T-helper 2 cell treated with Interferon-gamma antibody and Interleukin-4, amounts not matched to agents 100 ng/mL and 5 ng/mL, for 36 hours (primary cell): ENCODE measurements at regions not wholly inside any gene's neighbourhood (a gene's known extent, or its start where the extent isn't known, plus 50 kb on each side); places are given as distances from the start of the nearest gene placed in this dataset.

Experiments
- intact Hi-C: fragments of 100-400 bp; cut with micrococcal nuclease; formaldehyde crosslinking; loops from one replicate; pipeline ENCODE4 v1.15.1; 2023

DNA sequence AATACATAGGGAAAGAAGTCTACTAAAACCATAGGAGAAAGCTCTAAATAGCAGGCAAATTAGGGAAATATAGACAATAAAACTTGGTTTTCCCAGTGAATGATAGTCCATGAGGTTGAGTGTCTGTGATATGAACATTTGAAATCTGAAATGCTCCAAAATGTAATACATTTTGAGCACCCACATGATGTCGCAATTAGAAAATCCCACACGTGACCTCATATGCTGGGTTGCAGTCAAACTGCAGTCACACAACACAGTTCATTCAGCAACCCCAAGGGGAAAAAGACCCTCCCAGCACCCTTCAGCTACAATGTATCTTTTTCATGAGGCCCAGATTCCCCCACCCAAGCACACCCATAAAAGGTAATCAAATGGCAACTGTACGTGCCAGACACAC is 155.6 kb downstream of the BTC start:
- intact Hi-C loops, result no loop called here

GRCh38 chr4:74640111-74640903 is 154.0 kb downstream of the BTC start:
- intact Hi-C loops, result no loop called here

DNA sequence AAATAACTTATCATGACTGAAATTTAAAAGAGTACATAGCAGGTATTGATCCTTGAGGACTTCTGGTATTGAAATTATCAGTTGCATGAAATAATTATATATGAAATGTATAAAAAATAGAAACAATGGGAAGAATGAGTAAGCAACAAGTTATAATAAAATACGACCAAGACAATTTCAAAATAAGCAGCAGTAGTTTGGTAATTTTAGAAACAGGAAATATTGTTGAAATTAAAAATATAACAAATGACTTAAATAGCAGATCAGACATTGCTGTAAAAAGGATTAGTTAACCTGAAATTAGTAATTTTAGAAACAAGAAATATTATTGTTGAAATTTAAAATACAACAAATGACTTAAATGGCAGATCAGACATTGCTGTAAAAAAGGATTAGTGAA is 152.3 kb downstream of the BTC start:
- intact Hi-C loops, result no loop called here

DNA sequence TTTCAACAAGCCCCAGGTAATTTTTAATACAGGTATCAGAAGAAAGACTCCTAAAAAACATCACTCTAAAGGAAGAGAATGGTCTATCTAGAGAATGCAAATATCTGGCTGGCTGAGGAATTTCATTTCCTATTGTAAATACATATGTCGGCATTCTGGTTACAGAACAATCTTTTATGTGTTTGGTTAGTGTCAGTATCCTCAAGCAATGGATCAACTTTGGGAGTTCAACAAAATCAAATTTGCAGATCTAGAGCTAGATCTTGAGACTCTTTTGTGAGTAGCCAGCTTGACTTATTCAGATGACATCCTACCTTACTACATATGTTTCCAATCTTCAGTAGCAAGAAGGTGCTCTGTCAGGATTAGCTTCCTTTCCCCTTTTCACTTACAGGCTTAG is 145.1 kb downstream of the BTC start:
- intact Hi-C loops, result no loop called here

- intact Hi-C loops, result no loop called here
Observed at GRCh38 chr4:74651198-74651597, 143.1 kb downstream of the BTC start.

DNA sequence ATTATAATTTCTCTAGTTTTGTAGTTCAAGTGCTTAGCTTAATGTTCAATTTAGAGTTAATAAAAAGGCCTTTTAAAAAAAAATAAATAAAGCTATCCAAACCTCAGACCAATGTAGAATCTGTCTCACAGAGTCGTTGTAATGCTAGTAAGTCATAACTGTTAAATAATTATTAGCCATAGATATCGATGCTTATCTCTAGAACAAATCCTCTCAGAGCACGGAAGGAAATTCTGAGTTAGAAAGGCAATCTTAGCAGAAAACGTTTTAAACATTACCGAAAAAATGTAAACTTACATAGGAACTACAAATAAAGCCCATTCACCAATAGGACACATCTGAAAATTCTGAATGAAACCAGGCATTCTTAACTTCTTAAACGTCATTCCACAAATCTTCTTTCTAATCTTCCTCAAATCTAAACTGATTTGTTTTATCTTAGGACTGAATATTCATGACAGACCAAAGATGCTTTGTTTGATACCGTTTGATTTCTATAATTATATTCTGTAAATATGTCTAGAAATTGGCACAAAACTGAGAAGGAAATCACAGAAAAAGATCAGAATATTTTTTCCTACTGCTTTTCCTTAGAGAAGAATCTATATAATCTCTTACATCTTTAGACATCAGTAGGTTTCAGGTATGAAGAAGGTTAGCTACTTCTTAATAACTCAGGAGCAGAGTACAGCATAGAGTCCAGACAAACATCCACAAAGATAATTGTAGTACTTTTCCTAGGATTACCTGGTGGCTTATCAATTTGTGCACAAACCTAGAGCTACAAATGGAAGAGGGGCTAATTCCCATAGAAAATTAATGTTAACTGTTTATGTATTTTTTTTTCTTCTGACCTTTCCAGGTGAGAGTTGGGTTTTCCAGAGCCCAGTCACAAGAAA is 140.7 kb downstream of the BTC start:
- intact Hi-C loops, result no loop called here

GRCh38 chr4:74654230-74654681 is 140.1 kb downstream of the BTC start:
- intact Hi-C loops, result no loop called here

DNA sequence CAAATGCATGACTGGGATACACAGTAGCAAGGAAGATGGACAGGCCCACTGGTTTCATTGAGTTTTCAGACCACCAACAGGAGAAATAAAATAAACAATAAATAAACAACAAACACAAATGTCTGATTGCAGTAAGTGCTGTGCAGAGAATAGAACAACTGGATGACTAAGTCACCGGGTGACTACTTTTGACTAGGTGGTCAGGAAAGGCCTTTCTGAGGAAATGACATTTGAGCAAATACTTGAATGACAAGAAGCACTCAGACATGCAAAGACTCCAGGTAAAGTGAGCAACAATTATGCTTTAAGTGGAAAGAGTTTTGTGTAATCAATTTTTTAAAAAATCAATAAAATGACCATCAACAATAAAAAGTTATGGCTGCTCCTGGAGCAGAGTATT is 137.7 kb downstream of the BTC start:
- intact Hi-C loops, result no loop called here

DNA sequence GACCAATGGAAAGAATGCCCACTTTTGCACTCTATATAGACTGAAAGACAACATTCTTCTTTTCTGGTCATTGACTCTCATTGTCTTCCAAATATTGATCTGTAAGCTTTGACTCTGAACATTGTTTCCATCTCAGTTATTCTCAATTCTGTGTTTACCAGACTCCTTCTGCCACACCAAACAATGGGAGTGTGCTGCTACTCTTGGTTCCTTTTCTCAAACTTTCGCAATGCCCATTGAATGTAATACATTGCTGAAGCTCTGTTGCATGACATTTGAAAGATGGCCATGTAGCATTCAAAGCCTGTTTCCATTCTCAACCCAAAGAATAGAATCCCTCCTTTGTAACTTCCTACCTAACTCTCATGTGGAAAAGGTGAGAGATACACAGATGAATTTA is 136.2 kb downstream of the BTC start:
- intact Hi-C loops, result no loop called here

DNA sequence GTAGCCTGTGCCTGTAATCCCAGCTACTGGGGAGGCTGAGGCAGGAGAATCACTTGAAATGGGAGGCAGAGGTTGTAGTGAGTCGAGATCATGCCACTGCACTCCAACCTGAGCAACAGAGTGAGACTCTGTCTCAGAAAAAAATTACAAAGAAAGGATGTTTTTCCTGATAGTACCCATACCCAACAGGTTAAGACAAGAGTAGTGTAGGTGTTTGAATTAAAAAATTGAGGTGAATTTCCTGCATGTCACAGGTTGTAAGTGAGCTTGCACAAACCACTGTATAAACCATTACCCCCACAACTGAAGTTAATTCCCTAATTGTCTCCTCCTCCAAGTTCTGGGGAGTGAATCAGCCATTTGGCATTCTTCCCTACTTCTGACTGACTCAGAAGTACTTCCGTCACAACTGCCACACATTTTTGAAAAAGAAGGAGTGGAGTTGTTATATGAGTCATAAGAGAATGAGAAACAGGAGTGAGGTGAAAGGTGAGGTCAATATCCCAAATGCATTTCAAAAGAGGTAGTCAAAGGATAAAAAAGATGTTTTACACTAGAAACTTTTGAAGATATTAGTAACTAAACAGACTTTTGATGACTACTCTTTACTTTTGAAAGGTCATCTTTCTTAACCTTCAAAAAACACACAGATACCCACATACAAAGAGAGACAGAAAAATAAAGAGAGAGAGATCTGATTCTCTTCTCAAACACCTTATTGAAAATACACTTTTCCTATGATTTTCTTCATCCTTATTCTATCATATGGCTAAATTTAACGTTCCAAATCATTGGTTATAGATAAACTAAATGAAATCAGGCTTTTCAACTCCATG is 134.5 kb downstream of the BTC start:
- intact Hi-C loops, result no loop called here

DNA sequence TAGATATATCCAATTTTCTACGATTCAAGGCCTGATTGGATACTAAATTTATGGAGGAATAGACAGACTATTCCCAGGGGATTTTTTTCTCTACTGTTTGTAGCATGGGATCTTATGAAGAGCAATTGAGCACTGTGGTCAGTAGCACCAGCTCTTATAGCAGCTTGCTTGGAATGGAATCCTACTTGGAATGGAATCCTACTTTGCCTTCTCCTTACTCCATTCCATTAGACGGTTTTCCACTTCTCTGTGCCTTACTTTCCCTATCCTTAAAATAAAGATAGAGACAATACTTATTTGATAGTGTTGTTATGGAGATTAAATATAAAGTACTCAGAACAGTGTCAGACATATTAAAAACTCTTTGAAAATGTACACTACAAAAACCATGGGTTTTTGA is 133.5 kb downstream of the BTC start:
- intact Hi-C loops, result no loop called here

GRCh38 chr4:74661427-74662201 is 132.7 kb downstream of the BTC start:
- intact Hi-C loops, result no loop called here

- intact Hi-C loops, result no loop called here
Observed at GRCh38 chr4:74663631-74664030, 130.7 kb downstream of the BTC start.

DNA sequence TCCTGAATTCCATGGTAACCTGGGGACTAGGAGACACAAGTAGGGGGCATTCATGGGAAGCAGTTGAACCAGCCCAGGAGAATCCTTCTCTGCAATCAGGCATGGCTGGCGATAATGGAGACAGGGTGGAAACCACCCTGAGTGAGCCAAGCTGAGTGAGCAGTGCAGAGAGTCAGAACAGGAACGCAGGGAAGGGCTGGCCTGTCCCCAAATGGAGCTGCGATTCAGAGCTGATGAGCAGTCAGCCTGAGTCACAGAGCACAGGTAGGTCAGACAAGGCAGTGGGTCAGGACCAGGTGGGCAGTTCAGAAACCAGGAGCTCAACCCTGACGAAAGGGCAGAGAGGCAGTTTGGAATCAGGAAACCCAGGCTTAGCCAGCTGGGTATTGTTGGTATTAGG is 129.0 kb downstream of the BTC start:
- intact Hi-C loops, result no loop called here

DNA sequence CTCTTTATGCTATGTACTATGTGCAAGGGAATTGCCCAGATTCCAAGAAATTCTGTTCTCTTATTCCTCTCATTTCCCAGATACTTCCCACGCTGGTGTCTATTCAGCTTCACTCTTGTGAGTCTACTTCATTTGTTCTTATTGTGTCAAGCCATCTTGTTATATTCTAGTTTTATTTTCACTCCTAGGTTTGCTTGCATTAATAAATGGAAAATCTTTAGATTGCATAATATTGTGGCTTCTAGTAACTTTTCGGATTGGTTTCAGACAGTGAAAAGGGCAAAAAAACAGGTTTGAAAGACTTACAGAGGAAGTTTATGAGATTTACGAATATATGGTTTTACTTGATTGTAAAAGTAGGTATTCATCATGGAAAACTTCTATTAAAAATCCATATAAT is 128.4 kb downstream of the BTC start:
- intact Hi-C loops, result no loop called here

- intact Hi-C loops, result no loop called here
Observed at GRCh38 chr4:74667438-74667837, 126.9 kb downstream of the BTC start.

GRCh38 chr4:74667944-74668343 is 126.4 kb downstream of the BTC start:
- intact Hi-C loops, result no loop called here

- intact Hi-C loops, result loop anchor here (2.0 kb wide), 1 partner anchor 441 kb away; no protein-coding TSS in a partner anchor
Observed at GRCh38 chr4:74669702-74670101, 124.6 kb downstream of the BTC start.

DNA sequence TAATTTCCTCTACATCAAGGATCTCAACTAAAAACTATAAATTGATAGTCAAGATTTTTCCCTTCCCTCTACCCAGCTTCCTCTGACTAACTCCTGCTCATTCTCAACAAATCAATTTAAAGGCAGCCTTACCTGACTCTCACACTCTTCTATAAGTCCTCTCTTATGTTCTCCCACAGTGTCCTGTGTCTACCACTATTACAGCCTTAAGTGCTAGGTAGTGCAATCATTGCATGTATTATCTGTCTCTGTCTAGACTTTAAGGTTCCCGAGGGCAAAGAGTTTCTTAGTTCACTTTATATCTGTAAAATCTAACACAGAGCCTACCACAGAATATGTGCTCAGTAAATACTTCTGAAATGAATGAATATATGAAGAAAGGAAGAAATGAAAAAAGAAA is 123.7 kb downstream of the BTC start:
- intact Hi-C loops, result loop anchor here (2.0 kb wide), 1 partner anchor 442 kb away; no protein-coding TSS in a partner anchor

- intact Hi-C loops, result loop anchor here (1.0 to 2.0 kb wide), 2 partner anchors 294 to 442 kb away; no protein-coding TSS in a partner anchor
Observed at GRCh38 chr4:74671080-74671698, 123.1 kb downstream of the BTC start.
